ENCODE measurements at regions not wholly inside any gene's neighbourhood (a gene's known extent, or its start where the extent isn't known, plus 50 kb on each side); places are given as distances from the start of the nearest gene placed in this dataset.

GRCh38 chr6:114995526-114995925, 652.7 kb upstream of the HS3ST5 start:
- Histone ChIP-seq H3K4me3 (ENCODE audit: low read depth, low read length) (no peak overlapping the region), H3K27me3 (ENCODE audit: insufficient read depth, low read depth, severe bottlenecking) (no peaks in the 10 kb centered on the region), H3K9me3 (ENCODE audit: severe bottlenecking) (no peaks in the 10 kb centered on the region), H3K36me3 (no peaks in the 10 kb centered on the region), H3K27ac (no peak overlapping the region)
- DNase-seq: no peak
- no peak for TF ChIP-seq CTCF (IDR thresholded peaks at IDR 0.05; ENCODE audit: low read depth, low read length)

GRCh38 chr6:114989279-114989964, 646.6 kb upstream of the HS3ST5 start:
- no peak overlapping the region for H3K4me3 ChIP-seq (ENCODE audit: low read depth, low read length)
- H3K36me3 ChIP-seq: no peaks in the 10 kb centered on the region
- H3K27ac ChIP-seq: no peak overlapping the region
- no peak for TF ChIP-seq CTCF (IDR thresholded peaks at IDR 0.05; ENCODE audit: low read depth, low read length)
- no peaks in the 10 kb centered on the region for H3K27me3 ChIP-seq (ENCODE audit: insufficient read depth, low read depth, severe bottlenecking)
- H3K9me3 ChIP-seq (ENCODE audit: severe bottlenecking): no peaks in the 10 kb centered on the region
- DNase-seq: no peak

GRCh38 chr6:114987281-114987680, 644.5 kb upstream of the HS3ST5 start:
- H3K27ac ChIP-seq: no peak overlapping the region
- no peak for DNase-seq
- H3K4me3 ChIP-seq (ENCODE audit: low read depth, low read length): no peak overlapping the region
- H3K27me3 ChIP-seq (ENCODE audit: insufficient read depth, low read depth, severe bottlenecking): no peaks in the 10 kb centered on the region
- no peak for TF ChIP-seq CTCF (IDR thresholded peaks at IDR 0.05; ENCODE audit: low read depth, low read length)
- H3K36me3 ChIP-seq: no peaks in the 10 kb centered on the region
- H3K9me3 ChIP-seq (ENCODE audit: severe bottlenecking): no peaks in the 10 kb centered on the region

- Histone ChIP-seq H3K9me3 (ENCODE audit: severe bottlenecking) (no peaks in the 10 kb centered on the region), H3K4me3 (ENCODE audit: low read depth, low read length) (no peak overlapping the region), H3K36me3 (no peaks in the 10 kb centered on the region), H3K27me3 (ENCODE audit: insufficient read depth, low read depth, severe bottlenecking) (no peaks in the 10 kb centered on the region), H3K27ac (no peak overlapping the region)
- no peak for TF ChIP-seq CTCF (IDR thresholded peaks at IDR 0.05; ENCODE audit: low read depth, low read length)
- no peak for DNase-seq
Measured at GRCh38 chr6:114955363-114955762, 612.5 kb upstream of the HS3ST5 start.

- Histone ChIP-seq H3K27me3 (ENCODE audit: insufficient read depth, low read depth, severe bottlenecking) (no peaks in the 10 kb centered on the region), H3K9me3 (ENCODE audit: severe bottlenecking) (no peaks in the 10 kb centered on the region), H3K4me3 (ENCODE audit: low read depth, low read length) (no peak overlapping the region), H3K27ac (no peak overlapping the region), H3K36me3 (no peaks in the 10 kb centered on the region)
- no peak for TF ChIP-seq CTCF (IDR thresholded peaks at IDR 0.05; ENCODE audit: low read depth, low read length)
- no peak for DNase-seq
Measured at GRCh38 chr6:114952229-114952628, 609.4 kb upstream of the HS3ST5 start.

GRCh38 chr6:114945392-114945791, 602.6 kb upstream of the HS3ST5 start:
- H3K4me3 ChIP-seq (ENCODE audit: low read depth, low read length): no peak overlapping the region
- H3K27ac ChIP-seq: no peak overlapping the region
- no peaks in the 10 kb centered on the region for H3K27me3 ChIP-seq (ENCODE audit: insufficient read depth, low read depth, severe bottlenecking)
- H3K9me3 ChIP-seq (ENCODE audit: severe bottlenecking): no peaks in the 10 kb centered on the region
- no peaks in the 10 kb centered on the region for H3K36me3 ChIP-seq
- no peak for DNase-seq
- TF ChIP-seq CTCF (IDR thresholded peaks at IDR 0.05; ENCODE audit: low read depth, low read length): no peak

All from WERI-Rb-1 (cell line).